Activated B cell treated with CpG ODN at 0.5 μM for 24 hours (primary cell): ENCODE measurements at regions not wholly inside any gene's neighbourhood (a gene's known extent, or its start where the extent isn't known, plus 50 kb on each side); places are given as distances from the start of the nearest gene placed in this dataset.
"Not testable (repeated sequence)": the region's sequence is repeated elsewhere in the genome, so short reads cannot be mapped to it uniquely, and the experiment has no call there.

Experiments used
- ATAC-seq: fragments of 200-7000 bp; cut with Tn5 transposase; one replicate; pipeline ENCODE4 v1.10.0; 2021; ENCODE audit warnings: low read depth, mild to moderate bottlenecking, moderate library complexity
- CTCF ChIA-PET: fragments of 350-600 bp; sonication (Branson Sonifier 250); formaldehyde crosslinking; loops from one replicate; lab custom pipeline; 2021; ENCODE audit warnings: antibody characterized with exemption; lab: Charles Lee
- POLR2A ChIA-PET: fragments of 350-600 bp; sonication (Branson Sonifier 250); formaldehyde crosslinking; loops from one replicate; lab custom pipeline; 2021; ENCODE audit warnings: antibody characterized with exemption; lab: Charles Lee
- DNase-seq: peaks from one replicate; pipeline ENCODE4 v3.0.0; 2022
- H3K27ac Mint-ChIP-seq: one replicate; pipeline ENCODE4 v1.8.0; 2020; ENCODE audit warnings: mixed read lengths
- H3K27me3 Mint-ChIP-seq: one replicate; pipeline ENCODE4 v1.8.0; 2021; ENCODE audit warnings: mixed read lengths
- H3K36me3 Mint-ChIP-seq: one replicate; pipeline ENCODE4 v1.8.0; 2021; ENCODE audit warnings: low read depth, mixed read lengths
- H3K4me1 Mint-ChIP-seq: one replicate; pipeline ENCODE4 v1.8.0; 2021; ENCODE audit warnings: mixed read lengths
- H3K4me3 Mint-ChIP-seq: one replicate; pipeline ENCODE4 v1.8.0; 2020; ENCODE audit warnings: mild to moderate bottlenecking, mixed read lengths
- H3K9me3 Mint-ChIP-seq: one replicate; pipeline ENCODE4 v1.8.0; 2020; ENCODE audit warnings: mixed read lengths
- intact Hi-C: fragments of 100-400 bp; cut with micrococcal nuclease; formaldehyde crosslinking; loops from one replicate; pipeline ENCODE4 v1.15.1; 2024
- TF ChIP-seq, protein P1 (sequence below): fragments of 200-600 bp; IDR thresholded peaks from one replicate; pipeline ENCODE4 v1.8.0; 2022; ENCODE audit warnings: antibody characterized with exemption, mild to moderate bottlenecking

DNA sequence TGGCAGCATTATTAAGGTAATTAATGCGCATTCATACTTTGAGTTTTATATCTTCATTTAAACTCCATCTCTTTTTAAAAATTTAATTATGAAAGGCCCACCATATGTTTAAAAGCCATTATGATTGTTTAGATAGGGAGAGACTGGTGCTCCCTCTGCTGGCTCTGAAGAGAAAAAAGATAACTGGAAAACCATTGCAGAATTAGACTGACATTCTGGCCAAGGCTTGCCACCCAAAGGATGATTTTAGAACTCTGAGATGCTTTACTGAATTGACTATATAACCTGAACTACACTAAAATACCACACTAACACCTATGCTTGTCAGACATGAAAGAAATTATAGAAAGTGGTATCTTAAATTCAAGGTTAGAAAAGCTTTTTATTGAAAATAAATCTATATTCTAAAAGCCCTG, 127.6 kb upstream of the SPOPL start:
- DNase-seq (no peak), ATAC-seq (no peak)
- ChIA-PET CTCF (interaction anchor here (0.7 to 1.2 kb wide), 4 partner anchors 453 to 508 kb away, joined by 3 to 4 read pairs (median 3); no protein-coding TSS in a partner anchor), POLR2A (no interaction called here)
- Mint-ChIP-seq H3K4me1 (no peaks in the 10 kb centered on the region), H3K27me3 (no peaks in the 10 kb centered on the region), H3K9me3 (no peaks in the 10 kb centered on the region), H3K36me3 (no peaks in the 10 kb centered on the region), H3K4me3 (no peak overlapping the region), H3K27ac (no peak overlapping the region)
- TF ChIP-seq, protein P1, sequence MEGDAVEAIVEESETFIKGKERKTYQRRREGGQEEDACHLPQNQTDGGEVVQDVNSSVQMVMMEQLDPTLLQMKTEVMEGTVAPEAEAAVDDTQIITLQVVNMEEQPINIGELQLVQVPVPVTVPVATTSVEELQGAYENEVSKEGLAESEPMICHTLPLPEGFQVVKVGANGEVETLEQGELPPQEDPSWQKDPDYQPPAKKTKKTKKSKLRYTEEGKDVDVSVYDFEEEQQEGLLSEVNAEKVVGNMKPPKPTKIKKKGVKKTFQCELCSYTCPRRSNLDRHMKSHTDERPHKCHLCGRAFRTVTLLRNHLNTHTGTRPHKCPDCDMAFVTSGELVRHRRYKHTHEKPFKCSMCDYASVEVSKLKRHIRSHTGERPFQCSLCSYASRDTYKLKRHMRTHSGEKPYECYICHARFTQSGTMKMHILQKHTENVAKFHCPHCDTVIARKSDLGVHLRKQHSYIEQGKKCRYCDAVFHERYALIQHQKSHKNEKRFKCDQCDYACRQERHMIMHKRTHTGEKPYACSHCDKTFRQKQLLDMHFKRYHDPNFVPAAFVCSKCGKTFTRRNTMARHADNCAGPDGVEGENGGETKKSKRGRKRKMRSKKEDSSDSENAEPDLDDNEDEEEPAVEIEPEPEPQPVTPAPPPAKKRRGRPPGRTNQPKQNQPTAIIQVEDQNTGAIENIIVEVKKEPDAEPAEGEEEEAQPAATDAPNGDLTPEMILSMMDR: no peak
- intact Hi-C loops: loop anchor here (1.0 kb wide), 5 partner anchors 413 to 508 kb away; no protein-coding TSS in a partner anchor

DNA sequence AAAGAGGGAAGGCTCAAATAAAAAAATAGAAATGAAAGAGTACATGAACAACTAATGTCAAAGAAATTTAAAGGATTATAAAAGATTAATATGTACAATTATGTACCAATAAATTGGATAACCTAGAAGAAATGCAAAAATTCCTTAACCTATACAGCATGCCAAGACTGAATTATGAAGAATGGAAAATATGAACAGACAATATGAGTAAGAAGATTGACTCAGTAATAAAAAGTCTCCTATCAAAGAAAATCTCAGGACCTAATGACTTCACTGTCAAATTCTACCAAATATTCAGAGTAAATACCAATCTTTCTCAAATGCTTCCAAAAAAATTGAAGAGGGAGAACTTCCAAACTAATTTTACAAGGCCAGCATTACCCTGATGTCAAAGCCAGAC, 120.2 kb upstream of the SPOPL start:
- Mint-ChIP-seq H3K27me3 (no peaks in the 10 kb centered on the region), H3K4me1 (no peaks in the 10 kb centered on the region), H3K4me3 (no peak overlapping the region), H3K9me3 (peaks cover 10% of the 10 kb centered on the region), H3K27ac (no peak overlapping the region), H3K36me3 (no peaks in the 10 kb centered on the region)
- ATAC-seq: no peak
- no peak for DNase-seq
- ChIA-PET CTCF (no interaction called here), POLR2A (no interaction called here)
- TF ChIP-seq, protein P1: no peak
- intact Hi-C loops: no loop called here

DNA sequence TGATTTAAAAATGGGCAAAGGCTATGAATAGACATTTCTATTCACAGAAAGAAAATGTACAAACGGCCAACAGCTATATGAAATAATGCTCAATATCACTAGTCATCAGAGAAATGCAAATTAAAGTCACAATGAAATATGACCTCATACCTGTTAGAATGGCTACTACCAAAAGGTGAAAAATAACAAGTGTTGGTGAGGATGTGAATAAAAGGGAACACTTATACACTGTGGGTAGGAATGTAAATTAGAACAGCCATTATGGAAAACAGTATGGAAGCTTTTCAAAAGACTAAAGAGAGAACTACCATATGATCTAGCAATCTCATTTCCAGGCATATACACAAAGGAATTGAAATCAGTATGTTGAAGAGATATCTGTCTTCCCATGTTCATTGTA, 118.9 kb upstream of the SPOPL start:
- intact Hi-C loops: no loop called here
- ATAC-seq: no peak
- POLR2A ChIA-PET: no interaction called here
- no peak for DNase-seq
- H3K27me3 Mint-ChIP-seq: no peaks in the 10 kb centered on the region
- TF ChIP-seq, protein P1: no peak
- no peaks in the 10 kb centered on the region for H3K36me3 Mint-ChIP-seq
- H3K9me3 Mint-ChIP-seq: peaks cover 10% of the 10 kb centered on the region
- H3K4me1 Mint-ChIP-seq: no peaks in the 10 kb centered on the region
- no peak overlapping the region for H3K4me3 Mint-ChIP-seq
- H3K27ac Mint-ChIP-seq: no peak overlapping the region
- CTCF ChIA-PET: interaction anchor here (0.6 kb wide), 1 partner anchor 471 kb away, joined by 4 read pairs; no protein-coding TSS in a partner anchor

DNA sequence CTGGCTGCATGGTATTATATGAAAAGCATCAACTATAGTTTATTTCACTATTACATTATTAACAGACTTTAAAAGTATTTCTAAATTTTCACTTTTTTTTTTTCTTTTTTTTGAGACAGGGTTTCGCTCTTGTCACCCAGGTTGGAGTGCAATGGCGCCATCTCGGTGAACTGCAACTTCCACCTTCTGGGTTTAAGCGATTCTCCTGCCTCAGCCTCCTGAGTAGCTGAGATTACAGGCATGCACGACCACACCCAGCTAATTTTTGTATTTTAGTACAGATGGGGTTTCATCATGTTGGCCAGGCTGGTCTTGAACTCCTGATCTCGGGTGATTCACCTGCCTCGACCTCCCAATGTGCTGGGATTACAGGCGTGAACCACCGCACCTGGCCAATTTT, 115.4 kb upstream of the SPOPL start:
- H3K4me3 Mint-ChIP-seq, intact Hi-C loops, H3K27ac Mint-ChIP-seq, H3K4me1 Mint-ChIP-seq, CTCF ChIA-PET, POLR2A ChIA-PET, DNase-seq, H3K9me3 Mint-ChIP-seq, ATAC-seq, H3K36me3 Mint-ChIP-seq, H3K27me3 Mint-ChIP-seq: not testable (repeated sequence)

DNA sequence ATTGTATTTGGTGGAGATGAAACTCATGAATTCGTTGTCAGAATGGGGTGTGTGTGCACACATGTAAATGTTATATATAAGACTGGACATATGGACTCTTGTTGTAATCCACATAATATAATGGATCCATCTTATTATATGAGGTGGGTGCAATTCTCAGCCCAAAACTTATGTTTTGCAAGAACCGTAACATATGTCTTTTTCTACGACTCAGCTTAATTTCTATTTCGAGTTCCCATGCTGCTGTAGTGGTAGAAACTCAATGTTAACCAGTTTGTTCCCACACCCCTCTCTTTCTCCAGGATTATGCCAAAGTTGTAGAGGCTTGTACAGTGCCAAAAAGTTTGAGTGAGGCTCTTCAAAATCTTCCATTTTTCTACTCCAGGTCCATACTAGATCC, 112.5 kb upstream of the SPOPL start:
- ChIA-PET CTCF (no interaction called here), POLR2A (no interaction called here)
- Mint-ChIP-seq H3K27me3 (no peaks in the 10 kb centered on the region), H3K9me3 (no peaks in the 10 kb centered on the region), H3K4me3 (no peak overlapping the region), H3K27ac (no peak overlapping the region), H3K36me3 (no peaks in the 10 kb centered on the region), H3K4me1 (no peaks in the 10 kb centered on the region)
- ATAC-seq (no peak), DNase-seq (no peak)
- intact Hi-C loops: no loop called here
- TF ChIP-seq, protein P1: no peak
